Activated CD4-positive, alpha-beta T cell treated with anti-CD3 and anti-CD28 coated beads, Interleukin-2, amount 10 ng/mL, durations not matched to agents 7 days and 5 days (primary cell): ENCODE measurements at regions not wholly inside any gene's neighbourhood (a gene's known extent, or its start where the extent isn't known, plus 50 kb on each side); places are given as distances from the start of the nearest gene placed in this dataset.
"Not testable (repeated sequence)": the region's sequence is repeated elsewhere in the genome, so short reads cannot be mapped to it uniquely, and the experiment has no call there.

Experiments
- CTCF ChIA-PET: fragments of 350-600 bp; sonication (Branson Sonifier 250); formaldehyde crosslinking; loops from one replicate; lab custom pipeline; 2021; ENCODE audit warnings: antibody characterized with exemption; lab: Charles Lee
- POLR2A ChIA-PET: fragments of 350-600 bp; sonication (Branson Sonifier 250); formaldehyde crosslinking; loops from one replicate; lab custom pipeline; 2021; ENCODE audit warnings: antibody characterized with exemption; lab: Charles Lee
- DNase-seq: peaks from one replicate; pipeline ENCODE4 v3.0.0-alpha.2; 2020
- H3K27ac Mint-ChIP-seq: one replicate; pipeline ENCODE4 v1.8.0; 2021; ENCODE audit warnings: mild to moderate bottlenecking, moderate library complexity, mixed read lengths
- H3K27me3 Mint-ChIP-seq: one replicate; pipeline ENCODE4 v1.8.0; 2021; ENCODE audit warnings: mixed read lengths
- H3K36me3 Mint-ChIP-seq: one replicate; pipeline ENCODE4 v1.8.0; 2021; ENCODE audit warnings: low read depth, mixed read lengths
- H3K4me1 Mint-ChIP-seq: one replicate; pipeline ENCODE4 v1.8.0; 2021; ENCODE audit warnings: mixed read lengths
- H3K4me3 Mint-ChIP-seq: one replicate; pipeline ENCODE4 v1.8.0; 2021; ENCODE audit warnings: mild to moderate bottlenecking, moderate library complexity, mixed read lengths
- H3K9me3 Mint-ChIP-seq: one replicate; pipeline ENCODE4 v1.8.0; 2021; ENCODE audit warnings: mixed read lengths

DNA sequence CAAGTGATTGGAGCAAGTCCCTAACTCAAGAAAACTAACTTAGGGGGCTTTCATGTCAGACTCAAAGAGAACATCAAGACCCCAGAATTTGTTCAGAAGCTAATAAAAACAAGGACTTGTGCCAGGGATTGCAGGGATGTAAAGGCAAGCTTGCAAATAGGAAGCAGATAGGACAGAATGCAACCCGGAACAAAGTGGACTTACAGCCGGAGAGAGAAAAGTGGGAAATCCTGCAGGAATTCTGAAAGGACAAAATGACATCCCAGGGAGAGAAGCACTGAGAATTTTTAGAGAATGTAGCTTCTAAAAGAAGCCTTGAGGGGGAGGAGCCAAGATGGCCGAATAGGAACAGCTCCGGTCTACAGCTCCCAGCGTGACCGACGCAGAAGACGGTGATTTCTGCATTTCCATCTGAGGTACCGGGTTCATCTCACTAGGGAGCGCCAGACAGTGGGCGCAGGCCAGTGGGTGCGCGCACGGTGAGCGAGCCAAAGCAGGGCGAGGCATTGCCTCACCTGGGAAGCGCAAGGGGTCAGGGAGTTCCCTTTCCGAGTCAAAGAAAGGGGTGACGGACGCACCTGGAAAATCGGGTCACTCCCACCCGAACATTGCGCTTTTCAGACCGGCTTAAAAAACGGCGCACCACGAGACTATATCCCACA, 195.6 kb upstream of the G2E3 start:
- H3K36me3 Mint-ChIP-seq, H3K9me3 Mint-ChIP-seq, H3K4me3 Mint-ChIP-seq, H3K27ac Mint-ChIP-seq, DNase-seq, CTCF ChIA-PET, H3K27me3 Mint-ChIP-seq, POLR2A ChIA-PET, H3K4me1 Mint-ChIP-seq: not testable (repeated sequence)

DNA sequence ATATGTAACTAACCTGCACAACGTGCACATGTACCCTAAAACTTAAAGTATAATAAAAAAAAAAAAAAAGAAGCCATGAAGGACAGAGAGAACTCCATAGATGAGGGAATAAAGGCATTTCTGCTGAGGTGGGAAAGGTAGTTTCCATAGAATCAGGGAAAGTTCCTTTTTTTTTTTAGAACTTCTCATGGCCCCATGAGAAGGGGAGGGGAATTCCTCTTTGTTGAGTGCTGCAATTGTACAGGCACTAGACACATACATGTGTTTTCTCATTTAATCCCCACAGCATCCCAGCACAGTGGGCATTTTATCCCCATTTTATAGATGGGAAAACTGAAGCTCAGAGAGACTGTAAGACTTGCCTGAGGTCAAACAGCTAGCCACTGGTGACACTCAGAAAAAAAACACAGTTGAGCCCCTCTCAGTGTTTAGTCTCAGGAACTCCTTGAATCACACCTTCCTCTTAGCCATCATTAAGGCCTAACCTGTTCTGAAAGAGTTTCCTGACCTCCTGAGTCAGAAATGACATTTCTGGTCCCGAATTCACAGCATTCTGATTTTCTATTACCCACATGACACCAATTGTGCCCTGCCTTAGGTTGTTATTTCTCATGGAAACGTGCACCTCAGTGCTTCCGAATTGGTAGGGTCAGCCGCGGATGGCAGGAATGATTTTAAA, 189.3 kb upstream of the G2E3 start:
- ChIA-PET POLR2A (no interaction called here), CTCF (no interaction called here)
- H3K27ac Mint-ChIP-seq, result no peak overlapping the region
- no peak overlapping the region for H3K4me3 Mint-ChIP-seq
- no peak for DNase-seq
- H3K36me3 Mint-ChIP-seq, result no peaks in the 10 kb centered on the region
- H3K9me3 Mint-ChIP-seq, result no peaks in the 10 kb centered on the region
- H3K4me1 Mint-ChIP-seq, result no peaks in the 10 kb centered on the region
- H3K27me3 Mint-ChIP-seq, result peaks cover 6% of the 10 kb centered on the region

DNA sequence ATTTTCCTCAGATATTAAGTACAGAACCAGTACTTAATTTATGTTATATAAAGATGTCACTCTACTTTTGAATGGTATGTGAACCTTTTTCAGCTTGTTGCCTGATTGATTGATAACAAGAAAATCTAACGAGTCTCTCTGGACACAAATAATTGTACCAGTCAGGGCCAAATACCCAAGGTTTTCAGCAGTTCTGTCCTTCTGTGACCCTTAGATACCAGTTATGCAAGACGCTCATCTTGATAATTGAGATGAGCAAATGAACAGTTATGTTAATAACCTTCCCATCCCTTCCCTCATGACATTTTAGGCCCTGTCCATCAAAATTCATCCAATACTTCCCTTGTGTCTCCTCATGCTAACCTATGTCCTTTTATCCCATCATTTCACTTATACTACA, 185.9 kb upstream of the G2E3 start:
- POLR2A ChIA-PET, result no interaction called here
- no peak for DNase-seq
- Mint-ChIP-seq H3K9me3 (no peaks in the 10 kb centered on the region), H3K27ac (no peak overlapping the region), H3K4me3 (no peak overlapping the region), H3K27me3 (peaks cover 9% of the 10 kb centered on the region), H3K36me3 (no peaks in the 10 kb centered on the region), H3K4me1 (no peaks in the 10 kb centered on the region)
- CTCF ChIA-PET, result no interaction called here

DNA sequence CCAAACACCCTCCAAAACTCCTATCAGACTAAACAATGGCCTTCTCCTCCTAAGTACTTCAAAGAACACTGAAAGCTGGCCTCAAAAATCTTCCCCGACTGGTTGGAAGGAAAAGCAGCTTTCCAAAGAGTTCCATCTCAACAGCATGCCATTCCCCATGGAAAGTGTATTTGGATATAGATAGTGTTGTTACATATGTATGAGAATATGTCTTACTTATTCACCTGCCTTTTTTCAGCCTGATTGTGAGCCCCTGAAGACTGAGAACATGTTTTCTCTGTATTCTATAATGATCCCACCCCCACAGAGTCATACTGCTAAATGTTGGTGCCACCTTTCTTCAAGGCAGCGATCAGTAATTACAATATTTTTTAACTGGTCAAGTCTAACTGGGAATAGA, 185.4 kb upstream of the G2E3 start:
- CTCF ChIA-PET, result no interaction called here
- Mint-ChIP-seq H3K27ac (no peak overlapping the region), H3K4me1 (no peaks in the 10 kb centered on the region), H3K36me3 (no peaks in the 10 kb centered on the region), H3K9me3 (no peaks in the 10 kb centered on the region), H3K4me3 (no peak overlapping the region), H3K27me3 (peaks cover 9% of the 10 kb centered on the region)
- POLR2A ChIA-PET, result no interaction called here
- DNase-seq, result no peak

DNA sequence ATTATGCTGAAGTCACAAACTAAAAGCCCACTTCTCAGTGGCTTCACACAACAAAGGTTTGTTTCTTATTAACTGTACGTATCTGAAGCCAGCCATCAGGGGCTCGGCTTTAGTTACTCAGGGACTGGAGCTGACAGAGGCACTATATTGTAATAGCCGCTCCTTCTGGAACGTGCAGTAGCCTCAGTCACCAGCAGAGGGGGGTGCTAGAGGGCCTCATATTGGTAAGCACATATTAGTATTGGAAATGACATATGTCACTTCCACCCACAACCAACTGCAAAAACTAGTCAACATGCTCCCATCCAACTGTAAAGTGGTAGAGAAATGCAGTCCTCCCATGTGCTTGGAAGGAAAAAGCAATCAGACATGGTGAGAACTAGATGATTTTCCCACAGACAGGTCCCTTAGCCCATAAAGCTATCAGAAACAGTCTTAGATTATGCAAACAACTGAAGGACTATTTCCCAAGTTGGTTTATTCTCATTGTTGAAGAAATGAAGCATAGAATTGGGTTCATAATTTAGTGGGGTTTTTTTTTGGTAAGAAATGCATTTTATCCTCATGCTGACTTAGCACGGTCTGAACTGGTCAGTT, 183.6 kb upstream of the G2E3 start:
- Mint-ChIP-seq H3K4me1 (no peaks in the 10 kb centered on the region), H3K27me3 (peaks cover 9% of the 10 kb centered on the region), H3K36me3 (no peaks in the 10 kb centered on the region), H3K4me3 (no peak overlapping the region), H3K27ac (no peak overlapping the region), H3K9me3 (no peaks in the 10 kb centered on the region)
- ChIA-PET POLR2A (no interaction called here), CTCF (interaction anchor here (0.5 to 0.6 kb wide), 3 partner anchors 21 to 612 kb away, joined by 3 to 4 read pairs (median 3); no protein-coding TSS in a partner anchor)
- DNase-seq, result peak; percentile 67

DNA sequence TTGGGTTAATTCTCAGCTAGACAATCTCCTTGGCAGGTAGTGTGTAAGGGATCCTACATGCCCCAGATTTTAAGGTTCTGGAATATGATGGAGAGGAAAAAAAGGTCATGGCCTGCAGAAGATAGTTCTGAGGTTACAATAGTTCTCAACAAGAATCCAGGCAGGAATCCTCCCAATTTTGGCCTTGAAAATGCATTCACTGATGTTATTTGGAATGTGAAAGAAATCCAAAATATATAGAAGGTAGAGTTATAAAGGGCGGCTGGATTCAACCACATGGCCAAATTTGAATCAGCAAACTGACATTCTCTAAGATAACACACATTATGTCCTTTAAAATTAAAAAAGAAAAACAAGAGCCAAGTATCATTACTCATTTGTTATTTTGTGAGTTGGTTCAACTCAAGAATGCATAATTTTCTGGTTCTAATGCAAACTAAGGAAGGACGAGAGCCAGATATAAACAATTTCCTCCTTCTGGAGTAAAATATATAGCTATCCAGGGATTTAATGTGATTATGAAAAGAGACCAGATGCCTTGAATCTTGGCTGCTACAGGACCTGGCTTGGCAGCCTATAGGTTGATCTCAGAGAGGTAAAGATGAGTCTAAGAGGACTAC, 177.0 kb upstream of the G2E3 start:
- ChIA-PET CTCF (no interaction called here), POLR2A (no interaction called here)
- H3K4me3 Mint-ChIP-seq, result no peak overlapping the region
- H3K36me3 Mint-ChIP-seq, result no peaks in the 10 kb centered on the region
- peaks cover 15% of the 10 kb centered on the region for H3K27me3 Mint-ChIP-seq
- H3K27ac Mint-ChIP-seq, result no peak overlapping the region
- no peaks in the 10 kb centered on the region for H3K9me3 Mint-ChIP-seq
- no peaks in the 10 kb centered on the region for H3K4me1 Mint-ChIP-seq
- no peak for DNase-seq

DNA sequence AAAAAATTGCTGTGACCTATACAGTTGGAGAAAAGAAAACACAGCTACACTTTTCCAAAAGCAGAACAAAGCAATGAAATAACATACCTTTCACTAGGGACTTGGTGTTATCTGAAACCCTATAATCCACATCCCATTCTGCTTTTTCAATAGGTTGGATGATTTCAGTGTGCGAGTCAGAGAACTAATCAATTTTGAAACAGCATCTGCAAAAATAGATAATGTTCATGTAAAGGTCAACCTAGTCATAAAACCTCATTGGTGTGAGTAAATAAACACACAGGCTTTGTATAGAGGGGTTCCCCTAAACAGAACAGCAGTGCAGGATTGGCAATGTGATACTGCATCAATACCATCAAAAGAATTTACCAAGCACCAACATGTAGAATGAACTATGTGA, 173.0 kb upstream of the G2E3 start:
- ChIA-PET CTCF (no interaction called here), POLR2A (interaction anchor here (0.6 kb wide), 1 partner anchor 33 kb away, joined by 4 read pairs; no protein-coding TSS in a partner anchor)
- H3K27ac Mint-ChIP-seq, result no peak overlapping the region
- no peaks in the 10 kb centered on the region for H3K9me3 Mint-ChIP-seq
- no peaks in the 10 kb centered on the region for H3K4me1 Mint-ChIP-seq
- peaks cover 15% of the 10 kb centered on the region for H3K27me3 Mint-ChIP-seq
- H3K36me3 Mint-ChIP-seq, result no peaks in the 10 kb centered on the region
- DNase-seq, result no peak
- no peak overlapping the region for H3K4me3 Mint-ChIP-seq

DNA sequence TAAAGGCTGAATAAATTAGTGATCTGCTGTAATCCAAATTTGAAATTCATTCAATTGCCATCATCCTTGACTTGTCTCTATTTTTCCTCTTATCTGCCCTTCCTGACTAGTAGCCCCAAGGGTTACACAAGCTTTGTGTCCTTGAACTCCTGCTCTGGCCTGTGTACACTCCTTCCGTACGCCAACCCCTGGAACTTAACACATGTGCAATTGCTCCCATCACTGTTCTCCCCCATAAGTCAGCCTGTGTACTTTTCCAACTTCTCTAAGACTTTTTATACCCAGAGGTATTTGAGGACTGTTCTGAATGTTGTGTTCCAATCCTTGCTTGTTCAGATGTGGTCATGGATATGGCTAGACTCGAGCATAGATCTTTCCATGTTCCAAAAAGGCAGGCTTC, 171.1 kb upstream of the G2E3 start:
- POLR2A ChIA-PET, result no interaction called here
- DNase-seq, result no peak
- Mint-ChIP-seq H3K36me3 (no peaks in the 10 kb centered on the region), H3K4me3 (no peak overlapping the region), H3K9me3 (no peaks in the 10 kb centered on the region), H3K27ac (no peak overlapping the region), H3K4me1 (no peaks in the 10 kb centered on the region), H3K27me3 (peaks cover 15% of the 10 kb centered on the region)
- CTCF ChIA-PET, result no interaction called here

DNA sequence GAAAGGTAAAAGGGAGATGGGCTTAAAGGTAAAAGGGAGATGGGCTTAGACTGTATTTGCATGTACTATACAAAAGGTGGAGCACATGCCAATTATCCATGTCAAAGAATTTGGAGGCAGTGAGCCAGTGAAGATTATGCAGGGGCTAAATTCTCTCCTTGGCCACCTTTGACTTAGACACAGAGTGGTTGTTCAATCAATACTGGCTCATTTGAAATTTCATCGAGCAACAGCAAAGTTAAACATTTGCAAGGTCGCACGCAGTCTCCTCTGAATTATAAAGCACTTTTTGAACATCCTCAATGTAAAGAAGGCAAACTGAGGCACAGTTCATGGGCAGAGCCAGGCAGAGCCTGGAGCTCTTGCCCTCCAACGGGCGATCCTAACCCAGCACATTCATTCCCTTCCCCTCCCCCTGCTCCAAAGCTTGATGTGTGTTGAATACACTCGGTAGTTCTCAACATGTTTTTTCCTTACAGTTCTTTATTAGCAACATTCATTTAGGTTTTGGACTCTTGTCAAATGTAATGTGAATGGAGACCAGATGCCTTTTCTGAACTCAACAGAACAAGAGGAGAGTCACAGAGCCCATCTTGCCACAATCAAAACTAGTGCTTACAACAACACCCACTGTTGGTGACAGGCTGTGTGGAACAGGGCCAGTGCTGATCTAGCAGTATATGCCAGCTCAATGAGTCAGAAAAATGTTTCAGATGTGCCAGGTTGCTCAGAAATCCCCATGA, 169.7 kb upstream of the G2E3 start:
- peaks cover 12% of the 10 kb centered on the region for H3K27me3 Mint-ChIP-seq
- no peak overlapping the region for H3K27ac Mint-ChIP-seq
- ChIA-PET POLR2A (no interaction called here), CTCF (no interaction called here)
- no peaks in the 10 kb centered on the region for H3K36me3 Mint-ChIP-seq
- H3K4me3 Mint-ChIP-seq, result no peak overlapping the region
- H3K9me3 Mint-ChIP-seq, result no peaks in the 10 kb centered on the region
- no peak for DNase-seq
- H3K4me1 Mint-ChIP-seq, result no peaks in the 10 kb centered on the region

DNA sequence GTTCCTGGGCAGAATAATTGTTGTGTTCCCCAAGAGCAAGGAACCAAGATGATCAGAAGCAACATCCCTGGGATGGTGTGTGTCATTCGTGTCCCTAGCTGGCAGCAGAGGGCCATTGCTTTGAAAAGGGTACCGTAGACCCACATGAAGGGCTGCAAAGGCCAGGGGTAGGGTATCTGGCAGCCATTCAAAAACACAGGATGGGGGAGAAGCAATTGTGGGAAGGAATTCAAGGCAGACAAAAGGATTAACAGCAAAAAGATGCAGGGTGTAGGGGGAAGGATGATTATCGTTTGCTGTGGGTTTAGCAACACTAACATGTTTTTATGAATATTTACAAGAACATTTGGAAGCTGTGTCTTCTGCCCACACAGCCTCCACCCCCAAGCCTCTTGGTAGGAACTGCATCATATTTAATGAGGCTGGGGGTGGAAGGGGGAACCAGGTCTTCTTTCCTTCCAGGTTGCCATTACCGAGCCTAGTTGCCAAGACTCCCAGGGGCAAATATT, 169.0 kb upstream of the G2E3 start:
- Mint-ChIP-seq H3K27ac (no peak overlapping the region), H3K9me3 (no peaks in the 10 kb centered on the region), H3K4me1 (no peaks in the 10 kb centered on the region), H3K36me3 (no peaks in the 10 kb centered on the region), H3K4me3 (no peak overlapping the region), H3K27me3 (peaks cover 8% of the 10 kb centered on the region)
- CTCF ChIA-PET, result no interaction called here
- DNase-seq, result no peak
- POLR2A ChIA-PET, result no interaction called here

DNA sequence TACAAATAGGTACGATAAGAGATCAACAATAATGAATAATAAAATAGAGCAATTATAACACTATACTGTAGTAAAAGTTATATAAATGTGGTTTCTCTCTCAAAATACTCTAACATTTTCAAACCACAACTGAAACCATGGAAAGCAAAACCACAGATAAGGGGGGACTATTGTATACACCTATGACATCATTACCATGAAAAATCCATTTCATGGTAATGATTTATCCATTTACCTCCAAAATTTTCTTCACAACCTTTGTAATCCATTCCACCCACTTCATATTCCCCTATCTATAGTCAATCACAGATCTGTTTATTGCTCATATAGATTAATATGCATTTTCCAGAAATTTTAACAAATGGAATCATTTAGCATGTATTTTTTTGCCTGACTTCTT, 163.9 kb upstream of the G2E3 start:
- H3K27ac Mint-ChIP-seq, result no peak overlapping the region
- H3K4me1 Mint-ChIP-seq, result no peaks in the 10 kb centered on the region
- DNase-seq, result no peak
- no peak overlapping the region for H3K4me3 Mint-ChIP-seq
- ChIA-PET CTCF (no interaction called here), POLR2A (no interaction called here)
- no peaks in the 10 kb centered on the region for H3K36me3 Mint-ChIP-seq
- no peaks in the 10 kb centered on the region for H3K27me3 Mint-ChIP-seq
- H3K9me3 Mint-ChIP-seq, result no peaks in the 10 kb centered on the region

DNA sequence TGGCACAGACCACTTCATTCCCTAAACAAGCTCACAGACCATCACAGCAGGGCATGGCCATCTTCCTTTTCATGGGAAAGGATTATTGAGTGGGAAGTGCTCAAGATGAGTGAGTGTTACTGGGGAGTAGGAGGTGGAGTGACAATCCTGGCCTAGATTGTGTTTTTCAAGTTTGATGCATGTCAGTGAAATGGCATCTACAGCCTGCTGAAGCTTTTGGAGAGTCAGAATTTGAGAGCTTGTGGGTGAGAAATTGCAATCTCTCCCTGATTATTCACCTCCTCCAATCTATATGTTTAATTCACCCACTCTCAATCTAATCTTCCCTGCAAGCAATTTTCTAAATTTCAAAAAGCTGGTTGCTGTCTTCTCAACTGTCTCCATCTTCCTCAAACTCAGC, 156.1 kb upstream of the G2E3 start:
- H3K27ac Mint-ChIP-seq, result no peak overlapping the region
- no peaks in the 10 kb centered on the region for H3K9me3 Mint-ChIP-seq
- no peaks in the 10 kb centered on the region for H3K36me3 Mint-ChIP-seq
- H3K4me1 Mint-ChIP-seq, result no peaks in the 10 kb centered on the region
- DNase-seq, result no peak
- ChIA-PET CTCF (no interaction called here), POLR2A (no interaction called here)
- no peak overlapping the region for H3K4me3 Mint-ChIP-seq
- peaks cover 12% of the 10 kb centered on the region for H3K27me3 Mint-ChIP-seq

DNA sequence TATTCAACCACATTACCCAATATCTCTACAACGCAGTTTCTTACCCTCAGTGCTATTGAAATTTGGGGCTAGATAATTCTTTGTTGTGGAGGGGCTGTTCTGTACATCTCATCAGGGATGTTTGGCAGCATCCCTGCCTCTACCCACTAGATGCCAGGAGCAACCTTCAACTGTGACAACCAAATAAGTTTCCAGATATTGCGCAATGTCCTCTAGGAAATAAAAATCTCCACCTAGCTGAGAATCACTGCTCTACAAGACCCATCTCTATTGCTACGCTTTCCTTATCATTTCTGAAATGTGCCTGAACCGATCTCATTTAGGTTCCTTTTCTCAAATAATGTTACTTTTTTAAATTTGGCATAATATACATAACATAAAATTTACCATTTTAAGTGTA, 155.2 kb upstream of the G2E3 start:
- CTCF ChIA-PET, result no interaction called here
- no peaks in the 10 kb centered on the region for H3K4me1 Mint-ChIP-seq
- DNase-seq, result no peak
- H3K36me3 Mint-ChIP-seq, result no peaks in the 10 kb centered on the region
- POLR2A ChIA-PET, result no interaction called here
- no peak overlapping the region for H3K27ac Mint-ChIP-seq
- peaks cover 12% of the 10 kb centered on the region for H3K27me3 Mint-ChIP-seq
- H3K9me3 Mint-ChIP-seq, result no peaks in the 10 kb centered on the region
- no peak overlapping the region for H3K4me3 Mint-ChIP-seq
